ENCODE measurements at regions not wholly inside any gene's neighbourhood (a gene's known extent, or its start where the extent isn't known, plus 50 kb on each side); places are given as distances from the start of the nearest gene placed in this dataset.

GRCh38 chr6:6707143-6707542 is 118.6 kb downstream of the LY86 start:
- TF ChIP-seq YY1 (IDR thresholded peaks at IDR 0.05; ENCODE audit: low read depth) = no peak
- no peak for TF ChIP-seq CEBPB (IDR thresholded peaks at IDR 0.05)
- no peak for TF ChIP-seq CREB1 (IDR thresholded peaks at IDR 0.05; ENCODE audit: low read depth)
- no peak for TF ChIP-seq FOXM1 (IDR thresholded peaks at IDR 0.05; ENCODE audit: borderline replicate concordance, low read depth)
- no peak for TF ChIP-seq REST (IDR thresholded peaks at IDR 0.05; ENCODE audit: low read depth)
- no peak for TF ChIP-seq TCF12 (IDR thresholded peaks at IDR 0.05; ENCODE audit: low read depth)
- TF ChIP-seq USF1 (IDR thresholded peaks at IDR 0.05) = no peak

- TF ChIP-seq NFIC (IDR thresholded peaks at IDR 0.05) (no peak), CEBPB (IDR thresholded peaks at IDR 0.05) (no peak), USF1 (IDR thresholded peaks at IDR 0.05) (no peak), RAD21 (IDR thresholded peaks at IDR 0.05; ENCODE audit: low read depth) (no peak), TCF12 (IDR thresholded peaks at IDR 0.05; ENCODE audit: low read depth) (no peak), YY1 (IDR thresholded peaks at IDR 0.05; ENCODE audit: low read depth) (no peak), REST (IDR thresholded peaks at IDR 0.05; ENCODE audit: low read depth) (no peak), ZBTB7A (IDR thresholded peaks at IDR 0.05; ENCODE audit: low read depth) (no peak), TAF1 (IDR thresholded peaks at IDR 0.05; ENCODE audit: low read depth) (no peak), EP300 (IDR thresholded peaks at IDR 0.05; ENCODE audit: borderline replicate concordance) (no peak), FOXM1 (IDR thresholded peaks at IDR 0.05; ENCODE audit: borderline replicate concordance, low read depth) (no peak), TEAD4 (IDR thresholded peaks at IDR 0.05) (no peak)
Observed at GRCh38 chr6:6709106-6709505, 120.6 kb downstream of the LY86 start.

GRCh38 chr6:6711031-6711785 is 122.7 kb downstream of the LY86 start:
- no peak for TF ChIP-seq TCF12 (IDR thresholded peaks at IDR 0.05; ENCODE audit: low read depth)
- no peak for TF ChIP-seq MAX (IDR thresholded peaks at IDR 0.05)
- TF ChIP-seq RAD21 (IDR thresholded peaks at IDR 0.05; ENCODE audit: low read depth) = no peak
- no peak for TF ChIP-seq CREB1 (IDR thresholded peaks at IDR 0.05; ENCODE audit: low read depth)
- TF ChIP-seq CEBPB (IDR thresholded peaks at IDR 0.05) = no peak
- no peak for TF ChIP-seq NFIC (IDR thresholded peaks at IDR 0.05)
- no peak for TF ChIP-seq EP300 (IDR thresholded peaks at IDR 0.05; ENCODE audit: borderline replicate concordance)
- no peak for TF ChIP-seq USF1 (IDR thresholded peaks at IDR 0.05)
- TF ChIP-seq FOXM1 (IDR thresholded peaks at IDR 0.05; ENCODE audit: borderline replicate concordance, low read depth) = no peak
- TF ChIP-seq TAF1 (IDR thresholded peaks at IDR 0.05; ENCODE audit: low read depth) = no peak
- TF ChIP-seq TEAD4 (IDR thresholded peaks at IDR 0.05) = no peak
- no peak for TF ChIP-seq ZBTB7A (IDR thresholded peaks at IDR 0.05; ENCODE audit: low read depth)
- no peak for TF ChIP-seq YY1 (IDR thresholded peaks at IDR 0.05; ENCODE audit: low read depth)
- no peak for TF ChIP-seq REST (IDR thresholded peaks at IDR 0.05; ENCODE audit: low read depth)
- TF ChIP-seq EGR1 (IDR thresholded peaks at IDR 0.05) = no peak

GRCh38 chr6:6711832-6712448 is 123.4 kb downstream of the LY86 start:
- no peak for TF ChIP-seq EP300 (IDR thresholded peaks at IDR 0.05; ENCODE audit: borderline replicate concordance)
- no peak for TF ChIP-seq ZBTB7A (IDR thresholded peaks at IDR 0.05; ENCODE audit: low read depth)
- TF ChIP-seq CREB1 (IDR thresholded peaks at IDR 0.05; ENCODE audit: low read depth) = no peak
- TF ChIP-seq TEAD4 (IDR thresholded peaks at IDR 0.05) = no peak
- no peak for TF ChIP-seq NFIC (IDR thresholded peaks at IDR 0.05)
- TF ChIP-seq MAX (IDR thresholded peaks at IDR 0.05) = no peak
- no peak for TF ChIP-seq REST (IDR thresholded peaks at IDR 0.05; ENCODE audit: low read depth)
- no peak for TF ChIP-seq RAD21 (IDR thresholded peaks at IDR 0.05; ENCODE audit: low read depth)
- no peak for TF ChIP-seq YY1 (IDR thresholded peaks at IDR 0.05; ENCODE audit: low read depth)
- no peak for TF ChIP-seq USF1 (IDR thresholded peaks at IDR 0.05)
- no peak for TF ChIP-seq CEBPB (IDR thresholded peaks at IDR 0.05)
- no peak for TF ChIP-seq TAF1 (IDR thresholded peaks at IDR 0.05; ENCODE audit: low read depth)
- TF ChIP-seq EGR1 (IDR thresholded peaks at IDR 0.05) = no peak
- no peak for TF ChIP-seq FOXM1 (IDR thresholded peaks at IDR 0.05; ENCODE audit: borderline replicate concordance, low read depth)
- TF ChIP-seq TCF12 (IDR thresholded peaks at IDR 0.05; ENCODE audit: low read depth) = no peak

Data from Ishikawa (cell line).